AG20443 (cell line): ENCODE measurements at regions not wholly inside any gene's neighbourhood (a gene's known extent, or its start where the extent isn't known, plus 50 kb on each side); places are given as distances from the start of the nearest gene placed in this dataset.
A peak's percentile ranks its signal among the peaks of the same experiment; 100 is the strongest.
"Not testable (repeated sequence)": the region's sequence is repeated elsewhere in the genome, so short reads cannot be mapped to it uniquely, and the experiment has no call there.

ENCODE experiments used
- DNase-seq: peaks from one replicate; pipeline ENCODE4 v3.0.0; 2012; ENCODE audit warnings: low spot score, mixed read lengths

DNA sequence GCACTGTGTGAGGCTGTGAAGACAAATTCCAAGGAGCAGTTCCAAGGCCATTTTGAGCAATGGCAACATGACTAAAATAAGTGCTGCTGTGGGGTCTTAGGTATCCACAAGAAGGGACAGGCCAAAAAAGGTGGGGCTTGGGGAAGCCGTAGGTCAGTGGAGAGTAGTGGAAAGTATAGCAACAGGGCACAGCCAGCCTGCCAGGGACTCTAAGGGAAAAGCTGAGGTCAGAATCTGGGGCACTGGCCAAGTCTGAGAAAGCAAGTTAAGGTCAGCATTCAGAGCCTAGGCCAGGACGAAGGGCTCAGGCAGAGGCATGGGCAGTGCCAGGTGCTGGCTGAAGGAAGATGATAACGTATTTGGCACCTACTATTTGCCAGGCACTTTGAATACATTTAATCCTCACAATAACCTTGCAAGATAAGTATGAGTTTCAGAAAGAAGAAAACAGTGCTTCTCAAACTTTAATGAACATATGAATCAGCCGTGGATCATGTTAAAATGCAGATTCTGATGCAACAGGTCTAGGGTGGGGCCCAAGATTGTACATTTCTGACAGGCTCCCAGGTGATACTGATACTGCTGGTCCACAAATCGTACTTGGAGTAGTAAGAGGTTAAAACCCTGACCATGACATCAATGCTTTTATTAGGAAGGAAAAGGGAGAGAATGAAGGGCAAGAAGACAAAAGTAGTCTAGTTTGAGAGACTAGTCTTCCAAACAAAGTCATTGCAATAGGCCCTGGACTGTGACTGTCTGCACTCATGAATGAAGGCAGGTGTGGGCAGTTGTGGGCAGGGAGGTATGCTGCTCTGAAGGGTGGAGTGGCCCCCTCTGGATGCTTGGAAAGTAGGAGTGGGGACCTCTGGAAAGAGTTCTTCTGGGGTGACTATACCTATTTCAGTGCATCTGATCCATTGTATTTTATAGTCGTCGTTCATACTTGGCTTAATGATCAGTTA is 106.3 kb upstream of the ANKRD28 start:
- peak; percentile 44 for DNase-seq

GRCh38 chr3:15905041-15905440 is 107.3 kb upstream of the ANKRD28 start:
- DNase-seq, result no peak

DNA sequence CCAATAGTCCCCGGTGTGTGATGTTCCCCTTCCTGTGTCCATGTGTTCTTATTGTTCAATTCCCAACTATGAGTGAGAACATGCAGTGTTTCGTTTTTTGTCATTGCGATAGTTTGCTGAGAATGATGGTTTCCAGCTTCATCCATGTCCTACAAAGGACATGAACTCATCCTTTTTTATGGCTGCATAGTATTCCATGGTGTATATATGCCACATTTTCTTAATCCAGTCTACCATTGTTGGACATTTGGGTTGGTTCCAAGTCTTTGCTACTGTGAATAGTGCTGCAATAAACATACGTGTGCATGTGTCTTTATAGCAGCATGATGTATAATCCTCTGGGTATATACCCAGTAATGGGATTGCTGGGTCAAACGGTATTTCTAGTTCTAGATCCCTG is 109.6 kb upstream of the ANKRD28 start:
- DNase-seq, result not testable (repeated sequence)

DNA sequence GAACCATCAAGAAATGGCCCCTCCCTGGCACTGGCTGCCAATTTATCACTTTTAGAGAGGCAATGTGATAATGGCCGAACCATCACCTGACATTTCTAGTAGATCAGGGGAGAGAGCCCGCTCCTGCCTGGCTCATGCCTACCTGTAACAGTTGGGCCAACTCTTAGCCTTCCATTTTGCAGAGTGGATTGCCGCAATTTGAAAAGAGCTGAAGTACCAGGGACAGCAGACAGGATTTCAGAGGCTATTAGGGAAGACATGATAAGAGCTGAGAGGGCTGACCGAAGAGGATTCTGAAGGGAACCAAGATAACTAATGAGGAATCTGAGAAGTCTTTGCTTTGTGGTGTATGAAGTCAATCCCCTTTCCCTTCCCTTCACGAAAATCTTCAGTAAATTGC is 121.2 kb upstream of the ANKRD28 start:
- no peak for DNase-seq

DNA sequence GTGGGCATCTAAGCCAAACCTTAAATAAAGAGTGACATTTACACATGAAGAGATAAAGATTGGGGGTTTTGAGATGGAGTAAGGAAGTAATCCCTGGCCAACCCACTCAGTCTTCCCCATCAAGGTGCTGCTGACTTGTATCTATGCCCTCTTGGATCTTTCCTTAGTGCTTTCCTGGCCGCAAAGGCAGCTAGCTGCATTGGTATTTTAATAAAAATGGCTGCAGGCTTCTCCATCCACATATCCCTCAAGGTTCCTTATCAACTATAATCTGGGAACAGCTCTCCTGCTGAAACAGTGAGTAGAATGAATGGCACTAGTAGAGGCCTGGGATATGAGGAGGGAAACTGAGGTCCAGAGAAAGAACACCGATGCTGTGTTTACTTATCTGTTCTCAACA is 122.2 kb upstream of the ANKRD28 start:
- DNase-seq, result no peak

DNA sequence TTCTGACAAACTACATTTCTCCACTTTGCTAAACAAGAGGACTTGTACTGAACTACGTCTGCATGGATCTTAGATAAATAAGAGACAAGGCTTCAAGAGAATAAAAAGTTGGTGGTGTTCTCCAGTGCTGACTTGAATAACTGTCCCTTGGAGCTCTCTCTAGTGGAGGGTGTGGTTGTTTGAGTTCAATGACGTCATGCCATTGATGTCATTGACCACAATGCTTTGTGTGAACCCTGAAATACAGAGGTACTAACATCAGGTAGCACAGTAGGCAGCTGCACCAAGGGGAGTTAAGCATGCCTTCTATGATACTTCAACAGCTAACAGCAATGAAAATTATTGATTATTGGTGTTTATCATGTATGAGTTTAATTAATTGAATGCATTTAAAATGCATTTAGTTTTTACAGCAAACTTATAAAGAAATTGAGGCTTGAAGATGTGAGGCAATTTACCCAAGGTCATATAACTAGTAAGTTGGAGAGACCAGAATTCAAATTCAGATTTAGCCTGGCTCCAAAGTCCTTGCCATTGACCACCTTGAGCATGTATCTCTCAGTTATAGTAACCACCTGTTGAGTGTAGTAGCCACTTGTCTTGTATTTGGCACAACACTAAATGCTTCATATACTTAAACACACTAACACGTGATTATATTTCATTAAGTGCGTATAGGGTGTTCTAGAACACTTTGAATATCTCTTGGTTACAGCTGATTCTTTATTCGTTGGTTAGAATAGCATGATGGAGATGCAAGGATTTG is 126.0 kb upstream of the ANKRD28 start:
- no peak for DNase-seq

DNA sequence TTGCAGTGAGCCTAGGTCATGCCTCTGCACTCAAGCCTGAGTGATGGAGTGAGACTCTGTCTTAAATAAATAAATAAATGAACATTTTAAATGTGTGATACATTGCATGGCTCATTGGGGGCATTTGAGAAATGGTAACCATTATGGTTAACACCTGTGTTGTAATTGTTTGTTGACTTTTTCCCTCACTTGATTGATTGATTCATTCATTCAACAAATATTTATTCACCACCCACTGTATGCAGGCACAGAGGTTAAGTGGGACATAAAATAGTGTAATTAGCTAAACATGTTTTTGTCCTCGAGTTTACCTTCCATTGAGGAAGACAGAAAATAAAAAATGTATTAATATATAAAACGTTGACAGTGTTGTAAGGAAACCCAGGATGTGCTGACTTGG is 127.1 kb upstream of the ANKRD28 start:
- DNase-seq, result no peak

- DNase-seq, result no peak
Observed at GRCh38 chr3:15926871-15927270, 129.1 kb upstream of the ANKRD28 start.

GRCh38 chr3:15927969-15928368 is 130.2 kb upstream of the ANKRD28 start:
- no peak for DNase-seq

DNA sequence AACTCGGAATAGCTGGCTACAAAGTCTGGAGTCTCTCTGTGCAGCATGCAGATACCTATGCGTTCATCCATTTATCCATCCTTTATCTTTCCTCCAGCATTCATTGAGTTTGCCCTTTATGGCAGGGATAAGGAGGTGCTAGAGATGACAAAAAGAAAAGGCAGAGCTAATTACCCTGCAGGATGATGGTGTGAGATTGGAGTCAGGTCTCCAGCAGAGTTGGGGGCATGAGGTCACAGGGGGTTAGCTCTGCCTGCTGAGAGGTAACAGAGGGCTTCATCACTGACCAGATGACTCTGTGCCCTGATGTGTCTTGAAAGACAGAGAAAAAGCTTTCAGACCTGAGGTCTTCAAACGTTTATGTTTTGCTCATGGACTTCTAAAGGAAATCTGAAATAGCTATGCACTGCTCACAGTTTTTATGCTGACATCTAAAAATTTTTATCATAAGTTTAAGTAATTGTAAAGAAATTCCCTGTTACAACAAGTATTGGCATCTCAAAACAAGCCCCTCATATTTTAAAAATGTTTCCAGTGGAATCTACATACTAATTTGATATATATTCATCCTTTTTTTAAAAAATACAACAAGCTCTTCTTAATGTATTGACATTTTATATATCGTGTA is 132.3 kb upstream of the ANKRD28 start:
- DNase-seq, result no peak

- no peak for DNase-seq
Observed at GRCh38 chr3:15932348-15933300, 134.8 kb upstream of the ANKRD28 start.

DNA sequence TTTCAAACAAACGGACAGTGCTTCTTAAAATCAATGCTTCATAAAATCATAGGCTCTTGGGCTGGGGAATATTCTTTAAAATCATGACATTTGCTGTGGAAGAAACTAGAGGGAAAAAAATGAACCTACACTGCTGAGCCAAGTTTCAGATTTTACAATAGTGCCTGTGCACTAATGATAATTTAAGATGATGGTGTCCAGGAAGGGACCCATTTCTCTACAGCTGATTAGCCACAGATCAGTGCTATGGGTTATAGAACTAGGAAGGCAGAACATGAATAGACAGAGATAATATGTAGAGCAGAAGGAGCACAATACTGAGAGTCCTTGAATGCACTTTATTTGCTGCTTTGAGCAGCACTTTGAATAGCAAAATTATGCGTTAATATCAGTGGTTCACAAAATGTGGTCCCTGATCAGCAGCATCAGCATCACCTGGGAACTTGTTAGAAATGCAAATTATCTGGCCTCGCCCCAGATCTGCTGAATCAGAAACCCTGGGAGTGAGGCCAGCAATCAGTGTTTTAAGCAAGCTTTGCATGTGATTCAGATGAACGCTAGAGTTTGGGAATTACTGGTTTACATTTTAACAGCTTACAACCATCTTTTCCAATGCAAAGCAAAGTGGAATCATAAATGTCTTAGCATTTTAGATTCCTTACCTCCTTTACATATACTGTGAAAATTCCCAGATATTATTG is 135.8 kb upstream of the ANKRD28 start:
- DNase-seq, result no peak

DNA sequence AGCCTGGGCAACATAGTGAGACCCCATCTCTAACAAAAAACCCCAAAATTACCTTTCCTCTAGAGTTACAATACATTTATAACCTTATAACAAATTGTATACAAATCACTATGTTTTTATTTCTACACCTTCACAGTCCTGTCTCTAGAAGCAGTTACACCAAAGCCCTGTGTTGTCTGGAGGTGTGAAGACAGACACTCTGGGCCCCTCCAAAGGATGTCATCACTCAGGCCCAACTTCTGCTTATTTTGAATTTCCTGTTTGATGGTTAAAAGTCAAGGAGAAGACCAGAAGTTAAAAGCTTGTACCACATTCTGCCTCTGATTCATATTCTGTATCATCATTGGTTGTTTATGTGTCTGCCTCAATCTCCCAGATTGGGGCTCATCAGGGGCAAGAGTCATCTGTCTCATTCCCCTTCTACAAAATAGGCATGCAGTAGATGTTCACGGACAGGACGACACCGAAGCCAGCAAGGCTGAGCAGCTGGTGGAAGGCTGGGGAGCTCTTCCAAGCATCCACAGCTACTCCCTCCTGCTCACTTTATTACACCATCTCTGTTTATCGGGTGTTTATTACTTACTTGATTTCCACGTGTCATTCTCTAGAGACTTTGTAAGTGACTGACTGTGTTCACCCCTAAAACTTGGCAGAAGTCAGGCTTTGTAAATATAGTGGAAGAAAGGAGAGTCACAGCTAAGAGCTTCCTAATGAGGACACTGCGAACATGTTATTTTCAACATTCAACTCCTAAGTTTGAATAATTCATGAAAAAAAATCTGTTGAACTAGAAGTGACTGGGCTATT is 136.8 kb upstream of the ANKRD28 start:
- no peak for DNase-seq

- no peak for DNase-seq
Observed at GRCh38 chr3:15936312-15936711, 138.5 kb upstream of the ANKRD28 start.

DNA sequence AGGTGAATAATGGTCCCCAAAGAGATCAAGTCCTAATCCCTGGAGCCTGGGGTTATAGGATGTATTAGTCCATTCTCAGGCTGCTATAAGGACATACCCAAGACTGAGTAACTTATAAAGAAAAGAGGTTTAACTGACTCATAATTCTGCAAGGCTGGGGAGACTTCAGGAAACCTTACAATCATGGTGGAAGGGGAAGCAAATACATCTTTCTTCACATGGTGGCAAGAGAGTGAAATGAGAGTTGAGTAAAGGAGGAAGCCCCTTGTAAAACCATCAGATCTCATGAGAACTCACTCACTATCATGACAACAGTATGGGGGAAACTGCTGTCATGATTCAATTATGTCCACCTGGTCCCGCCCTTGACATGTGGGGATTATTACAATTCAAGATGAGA is 142.9 kb upstream of the ANKRD28 start:
- DNase-seq, result no peak

DNA sequence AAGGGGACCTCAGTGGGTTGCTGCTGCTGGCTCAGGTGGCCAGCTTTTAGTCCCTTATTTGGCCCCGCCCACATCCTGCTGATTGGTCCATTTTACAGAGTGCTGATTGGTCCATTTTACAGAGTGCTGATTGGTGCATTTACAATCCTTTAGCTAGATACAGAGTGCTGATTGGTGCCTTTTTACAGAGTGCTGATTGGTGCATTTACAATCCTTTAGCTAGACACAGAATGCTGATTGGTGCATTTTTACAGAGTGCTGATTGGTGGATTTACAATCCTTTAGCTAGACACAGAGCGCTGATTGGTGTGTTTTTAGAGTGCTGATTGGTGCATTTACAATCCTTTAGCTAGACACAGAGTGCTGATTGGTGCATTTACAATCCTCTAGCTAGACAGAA is 143.7 kb upstream of the ANKRD28 start:
- not testable (repeated sequence) for DNase-seq

GRCh38 chr3:15941958-15942357 is 144.2 kb upstream of the ANKRD28 start:
- DNase-seq, result no peak

DNA sequence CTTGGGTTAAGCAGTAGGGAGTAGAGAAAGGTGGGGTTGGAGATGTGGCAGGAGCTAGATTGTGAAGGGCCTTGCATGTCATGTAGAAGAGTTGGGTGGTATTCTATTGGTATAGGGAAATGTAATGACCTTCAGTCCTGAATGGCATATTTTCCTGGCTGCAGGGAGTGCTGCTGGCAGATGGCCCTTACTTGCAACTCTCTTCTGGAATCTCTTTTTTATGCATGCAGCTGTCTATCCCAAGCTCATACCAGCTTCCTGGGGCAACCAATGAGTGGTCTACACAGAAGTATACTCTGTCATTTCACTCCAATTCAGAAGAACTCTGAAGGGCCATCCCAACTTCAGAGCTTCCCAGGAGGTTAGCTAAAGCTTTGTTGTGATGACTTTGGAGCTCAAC is 144.7 kb upstream of the ANKRD28 start:
- DNase-seq, result no peak

- no peak for DNase-seq
Observed at GRCh38 chr3:15942936-15943335, 145.2 kb upstream of the ANKRD28 start.

GRCh38 chr3:15948388-15948787 is 150.6 kb upstream of the ANKRD28 start:
- DNase-seq, result peak; percentile 57
